Urothelium cell line (cell line): ENCODE measurements at regions not wholly inside any gene's neighbourhood (a gene's known extent, or its start where the extent isn't known, plus 50 kb on each side); places are given as distances from the start of the nearest gene placed in this dataset.
"Not testable (repeated sequence)": the region's sequence is repeated elsewhere in the genome, so short reads cannot be mapped to it uniquely, and the experiment has no call there.

Experiments
- DNase-seq: peaks from one replicate; pipeline ENCODE4 v3.0.0; 2011; ENCODE audit warnings: low spot score, mixed read lengths
- FAIRE-seq: peaks from 2 replicates; lab custom pipeline; 2011; peaks lifted over from hg19 to GRCh38; lab: Jason Lieb, UNC

- no peak for FAIRE-seq
- no peak for DNase-seq
These were observed 57.4 kb downstream of the ZNF648 start for GRCh38 chr1:182003953-182004586.

- FAIRE-seq (no peak), DNase-seq (no peak)
These were observed 58.3 kb downstream of the ZNF648 start for GRCh38 chr1:182003025-182003725.

- FAIRE-seq (no peak), DNase-seq (no peak)
These were observed 58.9 kb downstream of the ZNF648 start for GRCh38 chr1:182002570-182002969.

- FAIRE-seq = no peak
- DNase-seq = no peak
These were observed 62.7 kb downstream of the ZNF648 start for GRCh38 chr1:181998858-181999257.

- DNase-seq (no peak), FAIRE-seq (no peak)
These were observed 69.4 kb downstream of the ZNF648 start for GRCh38 chr1:181992072-181992471.

- FAIRE-seq (no peak), DNase-seq (no peak)
These were observed 70.8 kb downstream of the ZNF648 start for GRCh38 chr1:181990728-181991127.

GRCh38 chr1:181989261-181989920, 72.1 kb downstream of the ZNF648 start:
- no peak for DNase-seq
- no peak for FAIRE-seq

- DNase-seq (no peak), FAIRE-seq (no peak)
These were observed 73.5 kb downstream of the ZNF648 start for GRCh38 chr1:181987996-181988395.

GRCh38 chr1:181987334-181987895, 74.1 kb downstream of the ZNF648 start:
- DNase-seq = no peak
- FAIRE-seq = no peak

GRCh38 chr1:181986907-181987305, 74.6 kb downstream of the ZNF648 start:
- DNase-seq = no peak
- no peak for FAIRE-seq

GRCh38 chr1:181985936-181986906, 75.3 kb downstream of the ZNF648 start:
- DNase-seq (no peak), FAIRE-seq (no peak)

- no peak for DNase-seq
- no peak for FAIRE-seq
These were observed 76.2 kb downstream of the ZNF648 start for GRCh38 chr1:181985281-181985680.

- no peak for DNase-seq
- FAIRE-seq = no peak
These were observed 77.5 kb downstream of the ZNF648 start for GRCh38 chr1:181984006-181984405.

GRCh38 chr1:181981821-181982220, 79.7 kb downstream of the ZNF648 start:
- no peak for DNase-seq

GRCh38 chr1:181972256-181972655, 89.3 kb downstream of the ZNF648 start:
- DNase-seq (no peak), FAIRE-seq (no peak)

More at GRCh38 chr1:181981821-181982220, 79.7 kb downstream of the ZNF648 start:
- no peak for FAIRE-seq

- DNase-seq (no peak), FAIRE-seq (no peak)
These were observed 90.1 kb downstream of the ZNF648 start for GRCh38 chr1:181971424-181971823.

- DNase-seq (no peak), FAIRE-seq (no peak)
These were observed 91.6 kb downstream of the ZNF648 start for GRCh38 chr1:181969902-181970301.

- FAIRE-seq, DNase-seq: not testable (repeated sequence)
These were observed 106.8 kb downstream of the ZNF648 start for GRCh38 chr1:181954696-181955095.

- DNase-seq, FAIRE-seq: not testable (repeated sequence)
These were observed 107.3 kb downstream of the ZNF648 start for GRCh38 chr1:181954178-181954577.

- FAIRE-seq (no peak), DNase-seq (no peak)
These were observed 107.9 kb downstream of the ZNF648 start for GRCh38 chr1:181953596-181953995.
